ENCODE measurements at regions not wholly inside any gene's neighbourhood (a gene's known extent, or its start where the extent isn't known, plus 50 kb on each side); places are given as distances from the start of the nearest gene placed in this dataset.

- no peak overlapping the region for H2AFZ ChIP-seq (ENCODE audit: low read depth, low read length)
- Mint-ChIP-seq H3K27ac (ENCODE audit: unreplicated experiment) (no peak overlapping the region), H3K9me3 (ENCODE audit: unreplicated experiment) (no peaks in the 10 kb centered on the region), H3K4me3 (ENCODE audit: unreplicated experiment) (no peak overlapping the region), H3K27me3 (ENCODE audit: low read depth, unreplicated experiment) (peaks cover 1% of the 10 kb centered on the region), H3K4me1 (ENCODE audit: low read depth, unreplicated experiment) (no peaks in the 10 kb centered on the region), H3K36me3 (ENCODE audit: low read depth, unreplicated experiment) (no peaks in the 10 kb centered on the region)
- no peak overlapping the region for H3K9ac ChIP-seq (ENCODE audit: low read length)
- H3K4me1 ChIP-seq (ENCODE audit: insufficient read depth, low read length), result no peaks in the 10 kb centered on the region
- no peak overlapping the region for H3K4me2 ChIP-seq (ENCODE audit: low read length)
- H4K20me1 ChIP-seq (ENCODE audit: insufficient read depth, low read length), result no peaks in the 10 kb centered on the region
- no peak for FAIRE-seq
- H3K9me3 ChIP-seq (ENCODE audit: insufficient read depth, low read depth, low read length), result no peaks in the 10 kb centered on the region
- H3K4me3 ChIP-seq (ENCODE audit: insufficient read depth, low read depth, low read length), result no peak overlapping the region
- H3K27ac ChIP-seq (ENCODE audit: low read depth, low read length), result no peak overlapping the region
- DNase-seq (ENCODE audit: low read depth), result no peak
- H3K36me3 ChIP-seq (ENCODE audit: insufficient read depth, low read length), result no peaks in the 10 kb centered on the region
- TF ChIP-seq CTCF (IDR thresholded peaks at IDR 0.05; ENCODE audit: insufficient read depth, low read depth, low read length) (no peak), EZH2 (IDR thresholded peaks at IDR 0.05; ENCODE audit: insufficient read depth, low read length) (no peak)
- no peaks in the 10 kb centered on the region for H3K27me3 ChIP-seq (ENCODE audit: insufficient read depth, low read length)
- H3K79me2 ChIP-seq (ENCODE audit: insufficient read depth, low read length), result no peaks in the 10 kb centered on the region
Observed at GRCh38 chr6:115821798-115822197, 238.9 kb downstream of the FRK start.

- H3K4me3 ChIP-seq (ENCODE audit: insufficient read depth, low read depth, low read length), result no peak overlapping the region
- H3K4me1 Mint-ChIP-seq (ENCODE audit: low read depth, unreplicated experiment), result no peaks in the 10 kb centered on the region
- peaks cover 1% of the 10 kb centered on the region for H3K27me3 Mint-ChIP-seq (ENCODE audit: low read depth, unreplicated experiment)
- no peak overlapping the region for H3K4me3 Mint-ChIP-seq (ENCODE audit: unreplicated experiment)
- no peaks in the 10 kb centered on the region for H3K79me2 ChIP-seq (ENCODE audit: insufficient read depth, low read length)
- FAIRE-seq (no peak), DNase-seq (ENCODE audit: low read depth) (no peak)
- H3K36me3 Mint-ChIP-seq (ENCODE audit: low read depth, unreplicated experiment), result no peaks in the 10 kb centered on the region
- no peak overlapping the region for H3K27ac Mint-ChIP-seq (ENCODE audit: unreplicated experiment)
- no peak overlapping the region for H3K27ac ChIP-seq (ENCODE audit: low read depth, low read length)
- no peaks in the 10 kb centered on the region for H3K36me3 ChIP-seq (ENCODE audit: insufficient read depth, low read length)
- no peaks in the 10 kb centered on the region for H4K20me1 ChIP-seq (ENCODE audit: insufficient read depth, low read length)
- H3K4me2 ChIP-seq (ENCODE audit: low read length), result no peak overlapping the region
- H3K9me3 Mint-ChIP-seq (ENCODE audit: unreplicated experiment), result no peaks in the 10 kb centered on the region
- H3K9ac ChIP-seq (ENCODE audit: low read length), result no peak overlapping the region
- no peak overlapping the region for H2AFZ ChIP-seq (ENCODE audit: low read depth, low read length)
- no peaks in the 10 kb centered on the region for H3K27me3 ChIP-seq (ENCODE audit: insufficient read depth, low read length)
- no peaks in the 10 kb centered on the region for H3K9me3 ChIP-seq (ENCODE audit: insufficient read depth, low read depth, low read length)
- no peaks in the 10 kb centered on the region for H3K4me1 ChIP-seq (ENCODE audit: insufficient read depth, low read length)
- no peak for TF ChIP-seq CTCF (IDR thresholded peaks at IDR 0.05; ENCODE audit: insufficient read depth, low read depth, low read length)
Observed at GRCh38 chr6:115819506-115819905, 241.2 kb downstream of the FRK start.

- H3K36me3 Mint-ChIP-seq (ENCODE audit: low read depth, unreplicated experiment), result no peaks in the 10 kb centered on the region
- Histone ChIP-seq H2AFZ (ENCODE audit: low read depth, low read length) (no peak overlapping the region), H3K27me3 (ENCODE audit: insufficient read depth, low read length) (no peaks in the 10 kb centered on the region), H3K4me1 (ENCODE audit: insufficient read depth, low read length) (no peaks in the 10 kb centered on the region), H4K20me1 (ENCODE audit: insufficient read depth, low read length) (no peaks in the 10 kb centered on the region), H3K4me2 (ENCODE audit: low read length) (no peak overlapping the region), H3K27ac (ENCODE audit: low read depth, low read length) (no peak overlapping the region), H3K79me2 (ENCODE audit: insufficient read depth, low read length) (no peaks in the 10 kb centered on the region), H3K9me3 (ENCODE audit: insufficient read depth, low read depth, low read length) (no peaks in the 10 kb centered on the region), H3K36me3 (ENCODE audit: insufficient read depth, low read length) (no peaks in the 10 kb centered on the region), H3K4me3 (ENCODE audit: insufficient read depth, low read depth, low read length) (no peak overlapping the region), H3K9ac (ENCODE audit: low read length) (no peak overlapping the region)
- H3K9me3 Mint-ChIP-seq (ENCODE audit: unreplicated experiment), result no peaks in the 10 kb centered on the region
- FAIRE-seq (no peak), DNase-seq (ENCODE audit: low read depth) (no peak)
- no peak overlapping the region for H3K4me3 Mint-ChIP-seq (ENCODE audit: unreplicated experiment)
- H3K27ac Mint-ChIP-seq (ENCODE audit: unreplicated experiment), result no peak overlapping the region
- TF ChIP-seq EZH2 (IDR thresholded peaks at IDR 0.05; ENCODE audit: insufficient read depth, low read length) (no peak), CTCF (IDR thresholded peaks at IDR 0.05; ENCODE audit: insufficient read depth, low read depth, low read length) (no peak)
- no peaks in the 10 kb centered on the region for H3K4me1 Mint-ChIP-seq (ENCODE audit: low read depth, unreplicated experiment)
- no peaks in the 10 kb centered on the region for H3K27me3 Mint-ChIP-seq (ENCODE audit: low read depth, unreplicated experiment)
Observed at GRCh38 chr6:115817161-115817560, 243.5 kb downstream of the FRK start.

All from astrocyte (in vitro differentiated cells and primary cell).